CD4-positive, alpha-beta T cell (primary cell): ENCODE measurements at regions not wholly inside any gene's neighbourhood (a gene's known extent, or its start where the extent isn't known, plus 50 kb on each side); places are given as distances from the start of the nearest gene placed in this dataset.

ENCODE experiments used
- ATAC-seq: fragments of 200-7000 bp; cut with Tn5 transposase; one replicate; pipeline ENCODE4 v1.10.0; 2022; ENCODE audit warnings: mild to moderate bottlenecking; ENCODE audit not compliant: poor library complexity
- CTCF ChIA-PET: fragments of 350-600 bp; sonication (Branson Sonifier 250); formaldehyde crosslinking; loops from one replicate; lab custom pipeline; 2021; ENCODE audit warnings: antibody characterized with exemption, inconsistent platforms; lab: Charles Lee
- POLR2A ChIA-PET: fragments of 350-600 bp; sonication (Branson Sonifier 250); formaldehyde crosslinking; loops from one replicate; lab custom pipeline; 2021; ENCODE audit warnings: antibody characterized with exemption, inconsistent platforms; lab: Charles Lee
- DNase-seq, 14 experiments: peaks; one replicate each; pipeline ENCODE4 v3.0.0-alpha.2; 2013 to 2020; ENCODE audit warnings: mixed read lengths in 2 of 14
- H3K27ac ChIP-seq, 2 donors: one replicate each; pipeline versions ENCODE4 v1.5.1 to v1.7.0; 2013; ENCODE audit warnings: low read length in 2 of 2, low read depth in 1 of 2, mild to moderate bottlenecking in 1 of 2
- H3K27me3 ChIP-seq, 2 experiments: 1 replicate in 1 of 2; 2 replicates in 1 of 2; pipeline versions ENCODE4 v1.6.1 to v1.7.0; 2013; ENCODE audit warnings: low read length in 2 of 2, control low read depth in 1 of 2, mild to moderate bottlenecking in 1 of 2, moderate library complexity in 1 of 2; ENCODE audit not compliant: insufficient read depth in 2 of 2, control insufficient read depth in 1 of 2
- H3K36me3 ChIP-seq: one replicate; pipeline ENCODE4 v1.6.1; 2013; ENCODE audit warnings: low read length, control low read depth; ENCODE audit not compliant: insufficient read depth
- H3K4me1 ChIP-seq: one replicate; pipeline ENCODE4 v1.6.1; 2013; ENCODE audit warnings: low read length, control low read depth; ENCODE audit not compliant: insufficient read depth
- H3K4me3 ChIP-seq: one replicate; pipeline ENCODE4 v1.5.1; 2013; ENCODE audit warnings: mild to moderate bottlenecking, low read length, moderate library complexity
- H3K9me3 ChIP-seq, 2 experiments: 1 replicate in 1 of 2; 2 replicates in 1 of 2; pipeline versions ENCODE4 v1.6.1 to v1.7.0; 2013; ENCODE audit warnings: low read length in 2 of 2, mild to moderate bottlenecking in 2 of 2, control low read depth in 1 of 2, moderate library complexity in 1 of 2; ENCODE audit not compliant: control insufficient read depth in 1 of 2, insufficient read depth in 1 of 2
- H3K27ac Mint-ChIP-seq: one replicate; pipeline ENCODE4 v1.8.0; 2020; ENCODE audit warnings: mixed read lengths
- H3K27me3 Mint-ChIP-seq: one replicate; pipeline ENCODE4 v1.8.0; 2021; ENCODE audit warnings: mixed read lengths
- H3K36me3 Mint-ChIP-seq: one replicate; pipeline ENCODE4 v1.8.0; 2021; ENCODE audit warnings: low read depth, mixed read lengths
- H3K4me1 Mint-ChIP-seq: one replicate; pipeline ENCODE4 v1.8.0; 2021; ENCODE audit warnings: low read depth, mixed read lengths
- H3K4me3 Mint-ChIP-seq: one replicate; pipeline ENCODE4 v1.8.0; 2020; ENCODE audit warnings: mild to moderate bottlenecking, mixed read lengths
- H3K9me3 Mint-ChIP-seq: one replicate; pipeline ENCODE4 v1.8.0; 2020; ENCODE audit warnings: mixed read lengths
- CTCF ChIP-seq: fragments of 200-600 bp; IDR thresholded peaks from one replicate; pipeline ENCODE4 v1.8.0; 2022; ENCODE audit warnings: antibody characterized with exemption, mild to moderate bottlenecking
- intact Hi-C, 2 experiments: fragments of 100-400 bp; cut with DNase I in 1 of 2; cut with micrococcal nuclease in 1 of 2; formaldehyde crosslinking; loops; one replicate each; pipeline versions ENCODE4 v1.15.1 to v1.9.0; 2023 to 2025; cut with DNase I, micrococcal nuclease

- ChIA-PET POLR2A (no interaction called here), CTCF (no interaction called here)
- Mint-ChIP-seq H3K27ac (no peak overlapping the region), H3K36me3 (no peaks in the 10 kb centered on the region), H3K27me3 (no peaks in the 10 kb centered on the region), H3K4me1 (no peaks in the 10 kb centered on the region), H3K4me3 (no peak overlapping the region), H3K9me3 (no peaks in the 10 kb centered on the region)
- H3K36me3 ChIP-seq, result no peaks in the 10 kb centered on the region
- no peak for TF ChIP-seq CTCF
- H3K4me1 ChIP-seq, result no peaks in the 10 kb centered on the region
- no peak overlapping the region for H3K4me3 ChIP-seq
- no peak overlapping the region for H3K27ac ChIP-seq
- DNase-seq (no peak), ATAC-seq (no peak)
- no peaks in the 10 kb centered on the region for H3K9me3 ChIP-seq
- H3K27me3 ChIP-seq, result no peaks in the 10 kb centered on the region
- intact Hi-C loops, result no loop called here
Observed at GRCh38 chr4:124786634-124787033, 74.1 kb upstream of the ANKRD50 start.

GRCh38 chr4:124785645-124786044, 73.1 kb upstream of the ANKRD50 start:
- TF ChIP-seq CTCF, result no peak
- ChIA-PET POLR2A (no interaction called here), CTCF (no interaction called here)
- H3K27me3 Mint-ChIP-seq, result no peaks in the 10 kb centered on the region
- H3K4me3 Mint-ChIP-seq, result no peak overlapping the region
- Histone ChIP-seq H3K27me3 (no peaks in the 10 kb centered on the region), H3K27ac (no peak overlapping the region), H3K36me3 (no peaks in the 10 kb centered on the region), H3K9me3 (no peaks in the 10 kb centered on the region), H3K4me3 (no peak overlapping the region), H3K4me1 (no peaks in the 10 kb centered on the region)
- ATAC-seq (no peak), DNase-seq (no peak)
- no peaks in the 10 kb centered on the region for H3K4me1 Mint-ChIP-seq
- H3K36me3 Mint-ChIP-seq, result no peaks in the 10 kb centered on the region
- intact Hi-C loops, result no loop called here
- no peak overlapping the region for H3K27ac Mint-ChIP-seq
- no peaks in the 10 kb centered on the region for H3K9me3 Mint-ChIP-seq

- ATAC-seq (no peak), DNase-seq (no peak)
- intact Hi-C loops, result no loop called here
- H3K4me3 ChIP-seq, result no peak overlapping the region
- CTCF ChIA-PET, result no interaction called here
- H3K27ac ChIP-seq, result no peak overlapping the region
- Mint-ChIP-seq H3K27me3 (no peaks in the 10 kb centered on the region), H3K27ac (no peak overlapping the region), H3K4me1 (no peaks in the 10 kb centered on the region), H3K36me3 (no peaks in the 10 kb centered on the region), H3K4me3 (no peak overlapping the region), H3K9me3 (no peaks in the 10 kb centered on the region)
- H3K27me3 ChIP-seq, result no peaks in the 10 kb centered on the region
- H3K9me3 ChIP-seq, result no peaks in the 10 kb centered on the region
- no peaks in the 10 kb centered on the region for H3K36me3 ChIP-seq
- no peaks in the 10 kb centered on the region for H3K4me1 ChIP-seq
- TF ChIP-seq CTCF, result no peak
- POLR2A ChIA-PET, result no interaction called here
Observed at GRCh38 chr4:124783847-124784246, 71.3 kb upstream of the ANKRD50 start.
